ENCODE measurements at regions not wholly inside any gene's neighbourhood (a gene's known extent, or its start where the extent isn't known, plus 50 kb on each side); places are given as distances from the start of the nearest gene placed in this dataset.

- Histone ChIP-seq H3K27ac (ENCODE audit: extremely low read length, insufficient read depth, low read length) (no peak overlapping the region), H2AFZ (ENCODE audit: low read length) (no peak overlapping the region), H3K9ac (ENCODE audit: insufficient read depth, low read depth, low read length) (no peak overlapping the region), H3K4me1 (ENCODE audit: insufficient read depth, low read length) (no peaks in the 10 kb centered on the region), H3K27me3 (ENCODE audit: control insufficient read depth in 1 of 2, insufficient read depth in 2 of 2, low read length in 2 of 2) (peaks cover 0 to 3% of the 10 kb centered on the region in 2 experiments; a peak in 2 of 5 replicates), H4K20me1 (ENCODE audit: insufficient read depth, low read length) (no peaks in the 10 kb centered on the region), H3K36me3 (replicated peaks in 1 of 2; ENCODE audit: control insufficient read depth in 1 of 2, insufficient read depth in 2 of 2, low read length in 2 of 2) (no peaks in the 10 kb centered on the region), H3K4me3 (replicated peaks in 1 of 3; ENCODE audit: insufficient read depth in 1 of 3, low read depth in 2 of 3, low read length in 3 of 3) (no peak overlapping the region), H3K9me3 (ENCODE audit: low read length) (no peaks in the 10 kb centered on the region), H3K4me2 (ENCODE audit: low read depth, low read length) (no peak overlapping the region), H3K79me2 (ENCODE audit: insufficient read depth, low read length) (no peaks in the 10 kb centered on the region)
- intact Hi-C loops (cut with micrococcal nuclease; ENCODE audit: unreplicated experiment) (no loop called here), in situ Hi-C loops (cut with HindIII; ENCODE audit: extremely low pct_ligation_motif_present, low pct_unique_long_range_greater_than_20kb) (no loop called here)
- no peak for FAIRE-seq
- POLR2A ChIA-PET: no interaction called here
- WGBS (ENCODE audit: low lambda C conversion rate): 3% methylated on average over 6 of the region's 6 CpGs
- no peak for ATAC-seq
- TF ChIP-seq RELA (CRISPR knock-in tag; IDR thresholded peaks at IDR 0.05): no peak
- peak; percentile 62; the same call in 1 of the 2 replicates for TF ChIP-seq ONECUT2 (CRISPR knock-in tag; IDR thresholded peaks at IDR 0.05)
- TF ChIP-seq CHD4 (IDR thresholded peaks at IDR 0.05; ENCODE audit: borderline replicate concordance, low read length): no peak
- TF ChIP-seq CREM (IDR thresholded peaks at IDR 0.05): no peak
- no peak for TF ChIP-seq CREM (CRISPR knock-in tag; IDR thresholded peaks at IDR 0.05)
- no peak for DNase-seq (ENCODE audit: low spot score)
- CTCF ChIA-PET (ENCODE audit: low intra/inter-chr PET ratio, low total read pairs): no interaction called here
- BruUV-seq (replicated peaks): no TSS peak
These were observed 99.6 kb upstream of the KAZN start for GRCh38 chr1:14498839-14499238.

DNA sequence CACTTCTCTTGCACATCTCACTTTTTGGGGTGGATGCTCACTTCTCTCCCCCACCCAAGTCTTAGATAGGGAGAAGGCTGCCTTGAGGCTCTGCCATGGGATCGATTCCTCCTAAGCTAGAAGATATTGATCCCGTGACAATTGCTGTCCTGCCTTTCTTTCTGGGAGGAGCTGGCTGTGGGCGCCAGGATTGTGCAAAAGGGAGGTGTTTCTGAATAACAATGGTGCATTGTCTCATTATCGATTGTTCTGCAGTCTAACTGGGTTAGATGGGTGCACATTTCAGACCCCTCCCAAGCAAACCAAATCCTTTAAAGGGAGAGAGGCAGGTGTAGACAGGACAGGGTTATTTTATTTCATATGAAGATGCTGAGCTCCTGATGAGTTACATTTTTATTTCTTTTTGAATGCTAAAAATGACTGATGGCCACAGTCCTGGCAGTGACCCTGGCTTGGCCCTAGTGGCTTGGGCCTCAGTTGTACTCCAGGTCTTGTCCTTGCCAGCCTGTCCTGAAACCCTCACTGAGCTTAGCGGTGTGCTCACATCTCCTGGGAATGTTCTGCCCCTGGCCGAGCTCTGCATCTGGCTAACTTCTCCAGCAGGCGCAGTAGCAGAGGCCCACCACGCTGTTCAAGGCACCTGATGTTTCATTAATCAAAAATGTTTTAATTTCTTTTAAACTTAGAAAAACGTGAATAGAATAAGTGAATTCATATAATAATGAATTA is 99.0 kb upstream of the KAZN start:
- H4K20me1 ChIP-seq (ENCODE audit: insufficient read depth, low read length): no peaks in the 10 kb centered on the region
- no peaks in the 10 kb centered on the region for H3K79me2 ChIP-seq (ENCODE audit: insufficient read depth, low read length)
- in situ Hi-C loops (cut with HindIII; ENCODE audit: extremely low pct_ligation_motif_present, low pct_unique_long_range_greater_than_20kb) (no loop called here), intact Hi-C loops (cut with micrococcal nuclease; ENCODE audit: unreplicated experiment) (no loop called here)
- CTCF ChIA-PET (ENCODE audit: low intra/inter-chr PET ratio, low total read pairs): no interaction called here
- no peak overlapping the region for H3K4me2 ChIP-seq (ENCODE audit: low read depth, low read length)
- FAIRE-seq (no peak), ATAC-seq (no peak), DNase-seq (ENCODE audit: low spot score) (no peak)
- peaks cover 0 to 7% of the 10 kb centered on the region in 2 experiments; a peak in 2 of 5 replicates for H3K27me3 ChIP-seq (ENCODE audit: control insufficient read depth in 1 of 2, insufficient read depth in 2 of 2, low read length in 2 of 2)
- no peak overlapping the region for H3K9ac ChIP-seq (ENCODE audit: insufficient read depth, low read depth, low read length)
- no TSS peak for BruUV-seq (replicated peaks)
- H3K4me3 ChIP-seq (replicated peaks in 1 of 3; ENCODE audit: insufficient read depth in 1 of 3, low read depth in 2 of 3, low read length in 3 of 3): no peak overlapping the region
- TF ChIP-seq MTA3 (CRISPR knock-in tag; IDR thresholded peaks at IDR 0.05): no peak
- no peak for TF ChIP-seq ZNF720 (CRISPR knock-in tag; IDR thresholded peaks at IDR 0.05)
- H3K27ac ChIP-seq (ENCODE audit: extremely low read length, insufficient read depth, low read length): no peak overlapping the region
- no peaks in the 10 kb centered on the region for H3K4me1 ChIP-seq (ENCODE audit: insufficient read depth, low read length)
- H3K9me3 ChIP-seq (ENCODE audit: low read length): no peaks in the 10 kb centered on the region
- no peaks in the 10 kb centered on the region for H3K36me3 ChIP-seq (replicated peaks in 1 of 2; ENCODE audit: control insufficient read depth in 1 of 2, insufficient read depth in 2 of 2, low read length in 2 of 2)
- POLR2A ChIA-PET: no interaction called here
- 14% methylated on average over 9 of the region's 9 CpGs for WGBS (ENCODE audit: low lambda C conversion rate)
- H2AFZ ChIP-seq (ENCODE audit: low read length): no peak overlapping the region
